Neural progenitor cell (in vitro differentiated cells): ENCODE measurements at regions not wholly inside any gene's neighbourhood (a gene's known extent, or its start where the extent isn't known, plus 50 kb on each side); places are given as distances from the start of the nearest gene placed in this dataset.
"Not testable (repeated sequence)": the region's sequence is repeated elsewhere in the genome, so short reads cannot be mapped to it uniquely, and the experiment has no call there.

Source experiments
- CTCF ChIP-seq: fragments of 200-600 bp; sonication (generic); IDR thresholded peaks from 2 replicates; pipeline ENCODE4 v1.5.1; 2017; ENCODE audit warnings: antibody characterized with exemption, mild to moderate bottlenecking
- EZH2 ChIP-seq: fragments of 200-600 bp; sonication (generic); IDR thresholded peaks from 2 replicates; pipeline ENCODE4 v1.6.1; 2017; ENCODE audit warnings: antibody characterized with exemption, mild to moderate bottlenecking, moderate library complexity

GRCh38 chr7:116371536-116371935 lies 128.0 kb upstream of the CAV2 start:
- not testable (repeated sequence) for TF ChIP-seq CTCF, EZH2
